ENCODE measurements at regions not wholly inside any gene's neighbourhood (a gene's known extent, or its start where the extent isn't known, plus 50 kb on each side); places are given as distances from the start of the nearest gene placed in this dataset.

GRCh38 chr9:16976427-16976826, 106.0 kb upstream of the BNC2 start:
- no peak for DNase-seq (ENCODE audit: low spot score in 2 of 2, unreplicated experiment in 2 of 2)
- TF ChIP-seq CTCF (IDR thresholded peaks at IDR 0.05; ENCODE audit: unreplicated experiment): no peak
- Mint-ChIP-seq H3K4me3 (no peak overlapping the region), H3K27me3 (ENCODE audit: low read depth) (no peaks in the 10 kb centered on the region), H3K9me3 (peaks cover 15% of the 10 kb centered on the region), H3K4me1 (no peaks in the 10 kb centered on the region), H3K36me3 (no peaks in the 10 kb centered on the region), H3K27ac (no peak overlapping the region)

GRCh38 chr9:16974436-16974835, 104.0 kb upstream of the BNC2 start:
- no peaks in the 10 kb centered on the region for H3K27me3 Mint-ChIP-seq (ENCODE audit: low read depth)
- no peaks in the 10 kb centered on the region for H3K4me1 Mint-ChIP-seq
- no peak for DNase-seq (ENCODE audit: low spot score in 2 of 2, unreplicated experiment in 2 of 2)
- no peak overlapping the region for H3K4me3 Mint-ChIP-seq
- H3K9me3 Mint-ChIP-seq: peaks cover 15% of the 10 kb centered on the region
- no peaks in the 10 kb centered on the region for H3K36me3 Mint-ChIP-seq
- no peak overlapping the region for H3K27ac Mint-ChIP-seq
- no peak for TF ChIP-seq CTCF (IDR thresholded peaks at IDR 0.05; ENCODE audit: unreplicated experiment)

- no peaks in the 10 kb centered on the region for H3K27me3 Mint-ChIP-seq (ENCODE audit: low read depth)
- H3K4me1 Mint-ChIP-seq: no peaks in the 10 kb centered on the region
- no peaks in the 10 kb centered on the region for H3K36me3 Mint-ChIP-seq
- no peak for TF ChIP-seq CTCF (IDR thresholded peaks at IDR 0.05; ENCODE audit: unreplicated experiment)
- peaks cover 11% of the 10 kb centered on the region for H3K9me3 Mint-ChIP-seq
- no peak overlapping the region for H3K27ac Mint-ChIP-seq
- H3K4me3 Mint-ChIP-seq: no peak overlapping the region
- DNase-seq (ENCODE audit: low spot score in 2 of 2, unreplicated experiment in 2 of 2): no peak
Measured at GRCh38 chr9:16970321-16970720, 99.9 kb upstream of the BNC2 start.

- Mint-ChIP-seq H3K4me1 (no peaks in the 10 kb centered on the region), H3K36me3 (peaks cover 2% of the 10 kb centered on the region), H3K27me3 (ENCODE audit: low read depth) (no peaks in the 10 kb centered on the region), H3K27ac (no peak overlapping the region), H3K4me3 (no peak overlapping the region), H3K9me3 (peaks cover 13% of the 10 kb centered on the region)
- no peak for DNase-seq (ENCODE audit: low spot score in 2 of 2, unreplicated experiment in 2 of 2)
- TF ChIP-seq CTCF (IDR thresholded peaks at IDR 0.05; ENCODE audit: unreplicated experiment): no peak
Measured at GRCh38 chr9:16964228-16964627, 93.8 kb upstream of the BNC2 start.

- Mint-ChIP-seq H3K27me3 (ENCODE audit: low read depth) (no peaks in the 10 kb centered on the region), H3K4me1 (no peaks in the 10 kb centered on the region), H3K4me3 (no peak overlapping the region), H3K36me3 (peaks cover 2% of the 10 kb centered on the region), H3K27ac (no peak overlapping the region), H3K9me3 (peaks cover 13% of the 10 kb centered on the region)
- no peak for DNase-seq (ENCODE audit: low spot score in 2 of 2, unreplicated experiment in 2 of 2)
- no peak for TF ChIP-seq CTCF (IDR thresholded peaks at IDR 0.05; ENCODE audit: unreplicated experiment)
Measured at GRCh38 chr9:16960084-16960483, 89.6 kb upstream of the BNC2 start.

- Mint-ChIP-seq H3K4me3 (no peak overlapping the region), H3K9me3 (peaks cover 13% of the 10 kb centered on the region), H3K27me3 (ENCODE audit: low read depth) (no peaks in the 10 kb centered on the region), H3K27ac (no peak overlapping the region), H3K4me1 (no peaks in the 10 kb centered on the region), H3K36me3 (peaks cover 2% of the 10 kb centered on the region)
- TF ChIP-seq CTCF (IDR thresholded peaks at IDR 0.05; ENCODE audit: unreplicated experiment): no peak
- no peak for DNase-seq (ENCODE audit: low spot score in 2 of 2, unreplicated experiment in 2 of 2)
Measured at GRCh38 chr9:16959391-16959790, 88.9 kb upstream of the BNC2 start.
